ENCODE measurements at regions not wholly inside any gene's neighbourhood (a gene's known extent, or its start where the extent isn't known, plus 50 kb on each side); places are given as distances from the start of the nearest gene placed in this dataset.

- no peaks in the 10 kb centered on the region for H3F3A ChIP-seq (ENCODE audit: insufficient read depth)
- no peak overlapping the region for H3K9ac ChIP-seq (ENCODE audit: low read length)
- H3K79me2 ChIP-seq (ENCODE audit: insufficient read depth, low read length): no peaks in the 10 kb centered on the region
- H3K9me3 ChIP-seq (ENCODE audit: insufficient read depth, low read length): peaks cover 4% of the 10 kb centered on the region; the same call in 1 of the 2 replicates
- no peaks in the 10 kb centered on the region for H3K9me2 ChIP-seq (replicated peaks; ENCODE audit: insufficient read depth, low read length)
- TF ChIP-seq EZH2phosphoT487 (conservative IDR thresholded peaks at IDR 0.05; ENCODE audit: low read length): no peak
- no peak for TF ChIP-seq CTCF (IDR thresholded peaks at IDR 0.05; ENCODE audit: insufficient read depth, low read length, poor library complexity, severe bottlenecking)
- H3K4me2 ChIP-seq (ENCODE audit: low read depth, low read length, poor library complexity, severe bottlenecking): no peak overlapping the region
- H3K4me3 ChIP-seq (ENCODE audit: insufficient read depth, low read length, poor library complexity, severe bottlenecking): no peak overlapping the region
- no peaks in the 10 kb centered on the region for H4K20me1 ChIP-seq (ENCODE audit: low read depth, low read length)
- H3K27me3 ChIP-seq (ENCODE audit: low read length): no peaks in the 10 kb centered on the region
- no peak overlapping the region for H2AFZ ChIP-seq (ENCODE audit: low read depth, low read length, severe bottlenecking)
- no peak overlapping the region for H3K27ac ChIP-seq (ENCODE audit: low read depth, low read length)
- H3K36me3 ChIP-seq (ENCODE audit: low read length): no peaks in the 10 kb centered on the region
These were observed 160.9 kb upstream of the SYT6 start for GRCh38 chr1:114314576-114314975.

- Histone ChIP-seq H4K20me1 (ENCODE audit: low read depth, low read length) (no peaks in the 10 kb centered on the region), H3K9me3 (ENCODE audit: insufficient read depth, low read length) (peaks cover 4% of the 10 kb centered on the region; the same call in 1 of the 2 replicates), H3K36me3 (ENCODE audit: low read length) (no peaks in the 10 kb centered on the region), H3K9ac (ENCODE audit: low read length) (no peak overlapping the region), H3F3A (ENCODE audit: insufficient read depth) (no peaks in the 10 kb centered on the region), H2AFZ (ENCODE audit: low read depth, low read length, severe bottlenecking) (no peak overlapping the region), H3K4me3 (ENCODE audit: insufficient read depth, low read length, poor library complexity, severe bottlenecking) (no peak overlapping the region), H3K79me2 (ENCODE audit: insufficient read depth, low read length) (no peaks in the 10 kb centered on the region), H3K9me2 (replicated peaks; ENCODE audit: insufficient read depth, low read length) (no peaks in the 10 kb centered on the region), H3K27ac (ENCODE audit: low read depth, low read length) (no peak overlapping the region), H3K4me2 (ENCODE audit: low read depth, low read length, poor library complexity, severe bottlenecking) (no peak overlapping the region), H3K27me3 (ENCODE audit: low read length) (no peaks in the 10 kb centered on the region)
- TF ChIP-seq EZH2phosphoT487 (conservative IDR thresholded peaks at IDR 0.05; ENCODE audit: low read length): no peak
- no peak for TF ChIP-seq CTCF (IDR thresholded peaks at IDR 0.05; ENCODE audit: insufficient read depth, low read length, poor library complexity, severe bottlenecking)
These were observed 160.4 kb upstream of the SYT6 start for GRCh38 chr1:114314098-114314497.

- Histone ChIP-seq H3K9me2 (replicated peaks; ENCODE audit: insufficient read depth, low read length) (no peaks in the 10 kb centered on the region), H2AFZ (ENCODE audit: low read depth, low read length, severe bottlenecking) (no peak overlapping the region), H3K27me3 (ENCODE audit: low read length) (no peaks in the 10 kb centered on the region), H3K36me3 (ENCODE audit: low read length) (no peaks in the 10 kb centered on the region), H3K27ac (ENCODE audit: low read depth, low read length) (no peak overlapping the region), H3K4me3 (ENCODE audit: insufficient read depth, low read length, poor library complexity, severe bottlenecking) (no peak overlapping the region), H3F3A (ENCODE audit: insufficient read depth) (no peaks in the 10 kb centered on the region), H3K9ac (ENCODE audit: low read length) (no peak overlapping the region), H3K4me2 (ENCODE audit: low read depth, low read length, poor library complexity, severe bottlenecking) (no peak overlapping the region), H3K79me2 (ENCODE audit: insufficient read depth, low read length) (no peaks in the 10 kb centered on the region), H4K20me1 (ENCODE audit: low read depth, low read length) (no peaks in the 10 kb centered on the region), H3K9me3 (ENCODE audit: insufficient read depth, low read length) (peaks cover 4% of the 10 kb centered on the region; the same call in 1 of the 2 replicates)
- TF ChIP-seq EZH2phosphoT487 (conservative IDR thresholded peaks at IDR 0.05; ENCODE audit: low read length): no peak
- TF ChIP-seq CTCF (IDR thresholded peaks at IDR 0.05; ENCODE audit: insufficient read depth, low read length, poor library complexity, severe bottlenecking): no peak
These were observed 157.1 kb upstream of the SYT6 start for GRCh38 chr1:114310695-114311271.

Data from SU-DHL-6 (cell line).